ENCODE measurements at regions not wholly inside any gene's neighbourhood (a gene's known extent, or its start where the extent isn't known, plus 50 kb on each side); places are given as distances from the start of the nearest gene placed in this dataset.

- no peaks in the 10 kb centered on the region for H3K79me2 ChIP-seq (ENCODE audit: low read length)
- CTCF ChIA-PET: no interaction called here
- BruUV-seq (replicated peaks): no TSS peak
These were observed 82.9 kb downstream of the ANKRD60 start for GRCh38 chr20:58145506-58146080.

GRCh38 chr20:58144096-58144495 is 84.4 kb downstream of the ANKRD60 start:
- ChIA-PET CTCF (no interaction called here), POLR2A (ENCODE audit: unreplicated experiment) (no interaction called here)
- Histone ChIP-seq H3K4me2 (ENCODE audit: low read length) (no peak overlapping the region), H3K27me3 (ENCODE audit: low read length) (no peaks in the 10 kb centered on the region), H3K9me2 (replicated peaks; ENCODE audit: low read length) (no peaks in the 10 kb centered on the region), H3K79me2 (ENCODE audit: low read length) (no peaks in the 10 kb centered on the region), H3K36me3 (ENCODE audit: low read depth, low read length) (no peaks in the 10 kb centered on the region), H3K4me1 (ENCODE audit: insufficient read depth, low read length) (no peaks in the 10 kb centered on the region), H4K20me1 (ENCODE audit: low read length) (no peaks in the 10 kb centered on the region), H3K9me3 (ENCODE audit: low read length) (no peaks in the 10 kb centered on the region), H3K9ac (ENCODE audit: low read length) (no peak overlapping the region), H2AFZ (ENCODE audit: low read length) (no peak overlapping the region), H3F3A (ENCODE audit: low read length, unreplicated experiment) (no peaks in the 10 kb centered on the region), H3K4me3 (ENCODE audit: low read length) (no peak overlapping the region), H3K27ac (ENCODE audit: low read length) (no peak overlapping the region)
- no peak for ATAC-seq
- TF ChIP-seq CTCF (conservative IDR thresholded peaks at IDR 0.05; ENCODE audit: low read depth, low read length): no peak
- no peak for TF ChIP-seq EZH2phosphoT487 (IDR thresholded peaks at IDR 0.05; ENCODE audit: borderline replicate concordance, low read length)
- TF ChIP-seq EZH2 (IDR thresholded peaks at IDR 0.05; ENCODE audit: low read length, unreplicated experiment): no peak
- no TSS peak for BruUV-seq (replicated peaks)
- DNase-seq: no peak
- intact Hi-C loops (cut with micrococcal nuclease): no loop called here

More at GRCh38 chr20:58145506-58146080, 82.9 kb downstream of the ANKRD60 start:
- H3K36me3 ChIP-seq (ENCODE audit: low read depth, low read length): no peaks in the 10 kb centered on the region
- no peaks in the 10 kb centered on the region for H3K9me2 ChIP-seq (replicated peaks; ENCODE audit: low read length)
- no peak overlapping the region for H2AFZ ChIP-seq (ENCODE audit: low read length)
- H3F3A ChIP-seq (ENCODE audit: low read length, unreplicated experiment): no peaks in the 10 kb centered on the region
- no peak overlapping the region for H3K9ac ChIP-seq (ENCODE audit: low read length)
- no peaks in the 10 kb centered on the region for H3K9me3 ChIP-seq (ENCODE audit: low read length)
- intact Hi-C loops (cut with micrococcal nuclease): no loop called here
- H3K4me1 ChIP-seq (ENCODE audit: insufficient read depth, low read length): peaks cover 9% of the 10 kb centered on the region
- H3K4me3 ChIP-seq (ENCODE audit: low read length): no peak overlapping the region
- H4K20me1 ChIP-seq (ENCODE audit: low read length): no peaks in the 10 kb centered on the region
- TF ChIP-seq EZH2phosphoT487 (IDR thresholded peaks at IDR 0.05; ENCODE audit: borderline replicate concordance, low read length) (no peak), EZH2 (IDR thresholded peaks at IDR 0.05; ENCODE audit: low read length, unreplicated experiment) (no peak), CTCF (conservative IDR thresholded peaks at IDR 0.05; ENCODE audit: low read depth, low read length) (no peak)
- DNase-seq (no peak), ATAC-seq (no peak)
- POLR2A ChIA-PET (ENCODE audit: unreplicated experiment): no interaction called here
- H3K27me3 ChIP-seq (ENCODE audit: low read length): no peaks in the 10 kb centered on the region
- no peak overlapping the region for H3K27ac ChIP-seq (ENCODE audit: low read length)
- H3K4me2 ChIP-seq (ENCODE audit: low read length): no peak overlapping the region

- TF ChIP-seq EZH2 (IDR thresholded peaks at IDR 0.05; ENCODE audit: low read length, unreplicated experiment) (no peak), EZH2phosphoT487 (IDR thresholded peaks at IDR 0.05; ENCODE audit: borderline replicate concordance, low read length) (no peak), CTCF (conservative IDR thresholded peaks at IDR 0.05; ENCODE audit: low read depth, low read length) (no peak)
- DNase-seq (no peak), ATAC-seq (no peak)
- Histone ChIP-seq H3K4me2 (ENCODE audit: low read length) (no peak overlapping the region), H3K27ac (ENCODE audit: low read length) (no peak overlapping the region), H2AFZ (ENCODE audit: low read length) (no peak overlapping the region), H4K20me1 (ENCODE audit: low read length) (no peaks in the 10 kb centered on the region), H3K27me3 (ENCODE audit: low read length) (no peaks in the 10 kb centered on the region), H3K4me3 (ENCODE audit: low read length) (no peak overlapping the region), H3K9me3 (ENCODE audit: low read length) (no peaks in the 10 kb centered on the region), H3K9ac (ENCODE audit: low read length) (no peak overlapping the region), H3F3A (ENCODE audit: low read length, unreplicated experiment) (no peaks in the 10 kb centered on the region), H3K9me2 (replicated peaks; ENCODE audit: low read length) (no peaks in the 10 kb centered on the region), H3K4me1 (ENCODE audit: insufficient read depth, low read length) (no peaks in the 10 kb centered on the region), H3K79me2 (ENCODE audit: low read length) (no peaks in the 10 kb centered on the region), H3K36me3 (ENCODE audit: low read depth, low read length) (no peaks in the 10 kb centered on the region)
- no TSS peak for BruUV-seq (replicated peaks)
- ChIA-PET CTCF (no interaction called here), POLR2A (ENCODE audit: unreplicated experiment) (no interaction called here)
- intact Hi-C loops (cut with micrococcal nuclease): no loop called here
These were observed 84.9 kb downstream of the ANKRD60 start for GRCh38 chr20:58143531-58143930.
